ENCODE measurements at regions not wholly inside any gene's neighbourhood (a gene's known extent, or its start where the extent isn't known, plus 50 kb on each side); places are given as distances from the start of the nearest gene placed in this dataset.
A peak's percentile ranks its signal among the peaks of the same experiment; 100 is the strongest.

DNA sequence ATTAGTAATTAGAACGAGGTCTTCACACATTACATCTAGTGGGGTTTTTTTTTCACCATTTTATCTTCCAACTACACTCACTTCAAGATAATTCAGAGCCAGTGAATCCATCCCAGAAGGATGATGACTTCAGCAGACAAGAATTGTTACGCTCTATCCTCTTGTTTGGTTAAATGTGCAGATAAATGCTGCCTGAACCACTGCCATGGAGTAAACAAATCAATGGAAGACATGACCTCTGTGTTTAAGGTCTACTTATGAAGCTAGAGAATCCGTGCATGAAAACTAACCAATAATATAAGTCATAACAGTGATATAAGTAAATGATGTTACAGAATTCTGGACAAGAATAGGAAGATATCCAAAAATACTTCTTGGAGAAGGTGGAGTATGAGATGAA, 602.6 kb downstream of the TLR4 start:
- no peak for TF ChIP-seq SPI1 (IDR thresholded peaks at IDR 0.05; ENCODE audit: low read depth, low read length)
- no peak for TF ChIP-seq POLR2A (IDR thresholded peaks at IDR 0.05; ENCODE audit: low read depth, low read length)
- TF ChIP-seq TAF1 (IDR thresholded peaks at IDR 0.05; ENCODE audit: low read depth, low read length), result no peak
- no peak for TF ChIP-seq PAX5 (IDR thresholded peaks at IDR 0.05; ENCODE audit: insufficient read depth, low read length, severe bottlenecking)
- TF ChIP-seq POU2F2 (IDR thresholded peaks at IDR 0.05; ENCODE audit: low read depth, low read length), result no peak
- no peak for TF ChIP-seq POLR2AphosphoS5 (IDR thresholded peaks at IDR 0.05; ENCODE audit: low read depth, low read length)
- no peak for DNase-seq (ENCODE audit: insufficient read length, low spot score)
- no peak for FAIRE-seq

DNA sequence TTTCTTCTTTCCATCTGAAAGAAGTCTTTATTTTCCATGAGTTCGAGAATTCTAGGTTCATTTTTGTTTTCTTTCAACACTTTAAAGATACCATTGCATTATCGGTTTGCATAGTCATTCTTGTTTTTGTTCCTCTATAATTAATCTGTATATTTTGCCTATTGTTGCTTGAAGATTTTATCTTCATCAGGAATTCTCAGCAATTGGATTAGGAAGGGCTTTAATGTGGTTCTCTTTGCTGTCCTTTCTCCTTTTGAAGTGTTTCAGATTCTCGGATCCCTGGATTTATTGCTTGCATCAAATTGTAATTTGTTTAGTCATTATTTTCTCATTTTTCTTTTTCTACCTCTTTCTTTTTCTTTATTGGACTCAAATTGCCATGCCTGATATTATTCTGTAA, 609.8 kb downstream of the TLR4 start:
- no peak for TF ChIP-seq POLR2A (IDR thresholded peaks at IDR 0.05; ENCODE audit: low read depth, low read length)
- TF ChIP-seq POLR2AphosphoS5 (IDR thresholded peaks at IDR 0.05; ENCODE audit: low read depth, low read length), result no peak
- TF ChIP-seq SPI1 (IDR thresholded peaks at IDR 0.05; ENCODE audit: low read depth, low read length), result no peak
- no peak for TF ChIP-seq PAX5 (IDR thresholded peaks at IDR 0.05; ENCODE audit: insufficient read depth, low read length, severe bottlenecking)
- TF ChIP-seq TAF1 (IDR thresholded peaks at IDR 0.05; ENCODE audit: low read depth, low read length), result no peak
- TF ChIP-seq POU2F2 (IDR thresholded peaks at IDR 0.05; ENCODE audit: low read depth, low read length), result no peak
- no peak for FAIRE-seq
- DNase-seq (ENCODE audit: insufficient read length, low spot score), result no peak

DNA sequence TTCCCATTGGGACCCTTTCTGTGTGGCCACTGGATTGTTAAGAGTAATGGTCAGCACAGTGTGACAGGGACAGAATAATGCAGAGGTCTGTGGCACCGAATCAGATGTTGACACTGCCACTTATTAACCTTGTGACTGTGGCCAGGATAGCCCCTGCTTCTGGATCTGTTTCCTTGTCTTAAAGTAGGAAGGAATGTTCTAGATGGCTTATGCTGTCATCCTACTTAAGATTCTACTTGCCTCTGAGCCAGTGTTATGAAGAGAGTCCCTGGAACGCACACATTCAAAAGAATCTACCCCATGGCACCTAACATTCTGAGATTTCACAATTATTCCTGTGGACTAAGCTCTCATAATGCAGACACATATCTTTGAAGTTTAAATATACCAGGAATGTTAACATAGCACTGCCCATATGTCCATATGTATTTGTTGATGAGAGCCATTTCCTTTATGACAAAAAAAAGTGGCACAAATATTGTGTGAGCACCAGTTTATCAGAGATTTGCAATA, 612.7 kb downstream of the TLR4 start:
- FAIRE-seq, result no peak
- DNase-seq (ENCODE audit: insufficient read length, low spot score), result no peak
- no peak for TF ChIP-seq POU2F2 (IDR thresholded peaks at IDR 0.05; ENCODE audit: low read depth, low read length)
- TF ChIP-seq POLR2A (IDR thresholded peaks at IDR 0.05; ENCODE audit: low read depth, low read length), result no peak
- no peak for TF ChIP-seq PAX5 (IDR thresholded peaks at IDR 0.05; ENCODE audit: insufficient read depth, low read length, severe bottlenecking)
- no peak for TF ChIP-seq SPI1 (IDR thresholded peaks at IDR 0.05; ENCODE audit: low read depth, low read length)
- no peak for TF ChIP-seq POLR2AphosphoS5 (IDR thresholded peaks at IDR 0.05; ENCODE audit: low read depth, low read length)

DNA sequence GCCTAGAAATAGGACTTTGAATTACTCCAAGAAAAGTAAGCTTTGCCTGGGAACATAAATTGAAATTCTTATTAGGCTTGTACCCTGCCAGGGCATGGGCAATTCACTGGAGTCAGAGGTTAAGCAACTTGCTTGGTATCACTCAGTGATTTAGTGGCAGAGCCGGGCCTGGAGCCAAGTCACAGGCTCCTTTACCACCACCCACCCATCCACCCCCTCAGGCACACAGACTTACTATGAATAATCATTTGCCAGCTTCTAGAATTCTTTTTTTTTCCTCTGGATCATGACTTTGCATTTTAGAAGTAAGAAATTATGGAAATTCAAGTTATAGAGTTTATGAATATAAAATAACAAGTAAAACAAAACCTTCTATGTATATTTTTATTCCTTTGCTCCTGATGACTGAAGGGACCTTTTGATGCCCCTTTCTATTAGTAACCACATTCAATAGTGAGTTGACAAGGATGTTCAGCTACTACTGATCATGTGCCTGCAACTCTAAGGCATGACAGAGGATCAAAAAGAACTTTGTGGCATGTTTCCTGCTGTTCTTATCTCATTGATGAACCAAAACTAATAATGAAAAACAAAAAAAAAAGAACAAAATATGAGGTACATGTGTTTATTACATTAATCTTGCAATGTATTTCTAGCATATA, 614.7 kb downstream of the TLR4 start:
- TF ChIP-seq POLR2AphosphoS5 (IDR thresholded peaks at IDR 0.05; ENCODE audit: low read depth, low read length) (no peak), SPI1 (IDR thresholded peaks at IDR 0.05; ENCODE audit: low read depth, low read length) (no peak), TAF1 (IDR thresholded peaks at IDR 0.05; ENCODE audit: low read depth, low read length) (no peak), PAX5 (IDR thresholded peaks at IDR 0.05; ENCODE audit: insufficient read depth, low read length, severe bottlenecking) (no peak), POU2F2 (IDR thresholded peaks at IDR 0.05; ENCODE audit: low read depth, low read length) (no peak), POLR2A (IDR thresholded peaks at IDR 0.05; ENCODE audit: low read depth, low read length) (no peak)
- DNase-seq (ENCODE audit: insufficient read length, low spot score) (no peak), FAIRE-seq (no peak)

DNA sequence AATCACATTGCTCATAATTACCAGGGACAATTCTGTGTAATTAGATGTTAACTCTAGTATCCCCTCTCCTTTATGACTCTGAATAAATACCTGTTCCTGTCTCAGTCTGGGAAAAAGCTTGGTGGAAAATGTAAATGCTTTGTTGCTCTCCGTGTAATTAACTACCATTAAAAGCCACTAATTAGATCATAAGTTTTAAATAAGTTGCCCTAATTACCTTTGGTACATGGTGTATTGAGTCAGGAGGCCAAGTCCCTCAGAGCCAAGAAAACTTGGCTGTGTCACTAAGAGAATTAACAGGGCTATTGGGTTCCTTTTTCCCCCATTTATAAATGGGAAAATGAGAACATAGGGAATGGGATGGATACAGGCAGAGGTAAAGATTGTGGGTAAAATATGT, 617.6 kb downstream of the TLR4 start:
- no peak for FAIRE-seq
- no peak for DNase-seq (ENCODE audit: insufficient read length, low spot score)
- TF ChIP-seq POLR2A (IDR thresholded peaks at IDR 0.05; ENCODE audit: low read depth, low read length), result no peak
- TF ChIP-seq TAF1 (IDR thresholded peaks at IDR 0.05; ENCODE audit: low read depth, low read length), result no peak

DNA sequence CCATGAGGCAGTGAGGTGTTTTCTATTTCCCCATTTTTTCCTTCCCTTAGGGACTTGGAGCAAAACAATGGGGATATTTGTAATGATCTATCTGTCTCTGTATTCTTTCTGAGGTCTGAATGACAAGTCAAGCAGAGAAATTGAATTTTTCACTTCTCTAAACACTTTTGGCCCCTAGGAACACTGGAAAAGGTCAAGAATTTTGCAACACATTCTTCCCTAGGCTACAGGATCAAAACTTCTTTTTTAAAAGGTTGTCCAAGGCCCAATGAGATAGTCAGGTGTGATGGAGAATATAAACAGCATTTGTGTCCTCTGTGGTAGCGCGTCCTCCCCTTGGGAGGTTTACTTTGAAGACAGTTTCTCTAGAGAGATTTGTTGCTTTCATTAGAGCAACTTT, 620.5 kb downstream of the TLR4 start:
- FAIRE-seq, result no peak
- TF ChIP-seq POLR2AphosphoS5 (IDR thresholded peaks at IDR 0.05; ENCODE audit: low read depth, low read length) (no peak), TAF1 (IDR thresholded peaks at IDR 0.05; ENCODE audit: low read depth, low read length) (no peak), SPI1 (IDR thresholded peaks at IDR 0.05; ENCODE audit: low read depth, low read length) (no peak), POLR2A (IDR thresholded peaks at IDR 0.05; ENCODE audit: low read depth, low read length) (no peak), POU2F2 (IDR thresholded peaks at IDR 0.05; ENCODE audit: low read depth, low read length) (no peak), PAX5 (IDR thresholded peaks at IDR 0.05; ENCODE audit: insufficient read depth, low read length, severe bottlenecking) (no peak)
- no peak for DNase-seq (ENCODE audit: insufficient read length, low spot score)

DNA sequence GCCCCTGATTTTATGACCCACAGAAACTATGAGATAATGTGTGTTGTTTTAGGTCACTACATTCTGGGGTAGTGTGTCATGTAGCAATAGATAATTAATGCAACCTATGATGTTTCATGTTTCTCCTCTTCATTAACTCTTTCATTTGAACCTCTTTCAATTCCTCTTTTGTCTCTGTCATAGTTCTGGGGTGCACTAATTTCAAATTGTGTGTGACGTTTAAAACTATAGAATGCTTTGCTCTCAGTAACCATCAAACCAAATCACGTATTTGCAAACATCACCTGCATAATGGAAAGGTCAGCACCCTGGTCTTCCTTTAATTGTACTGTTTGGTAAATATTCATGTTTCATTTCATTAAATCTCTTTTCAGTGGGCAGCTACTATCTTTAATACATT, 621.6 kb downstream of the TLR4 start:
- DNase-seq (ENCODE audit: insufficient read length, low spot score) (no peak), FAIRE-seq (no peak)
- TF ChIP-seq POLR2AphosphoS5 (IDR thresholded peaks at IDR 0.05; ENCODE audit: low read depth, low read length), result no peak
- TF ChIP-seq SPI1 (IDR thresholded peaks at IDR 0.05; ENCODE audit: low read depth, low read length), result 0 out of 2 replicates have a peak, but pooled peaks have one; percentile 14
- TF ChIP-seq PAX5 (IDR thresholded peaks at IDR 0.05; ENCODE audit: insufficient read depth, low read length, severe bottlenecking), result no peak

DNA sequence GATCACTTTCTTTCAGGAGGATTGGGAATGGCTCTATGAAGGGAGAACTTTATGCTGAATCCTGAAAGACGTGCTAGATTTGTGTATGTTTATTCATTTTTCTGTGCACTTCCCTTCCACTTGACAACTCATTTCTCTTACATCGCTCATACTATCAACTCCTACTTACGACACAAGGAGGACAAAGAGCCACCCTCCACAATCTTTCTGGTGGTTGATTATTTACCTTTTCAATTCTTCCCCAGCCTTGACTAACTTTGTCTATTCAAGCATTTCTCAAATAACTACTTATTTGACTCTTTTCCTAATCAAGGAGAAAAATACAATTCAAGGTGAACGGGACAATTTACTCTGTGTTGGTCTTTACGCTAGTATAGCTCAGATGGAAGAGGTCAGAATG, 622.1 kb downstream of the TLR4 start:
- no peak for DNase-seq (ENCODE audit: insufficient read length, low spot score)
- no peak for FAIRE-seq
- TF ChIP-seq POU2F2 (IDR thresholded peaks at IDR 0.05; ENCODE audit: low read depth, low read length), result no peak
- TF ChIP-seq POLR2A (IDR thresholded peaks at IDR 0.05; ENCODE audit: low read depth, low read length), result no peak
- no peak for TF ChIP-seq PAX5 (IDR thresholded peaks at IDR 0.05; ENCODE audit: insufficient read depth, low read length, severe bottlenecking)
- no peak for TF ChIP-seq POLR2AphosphoS5 (IDR thresholded peaks at IDR 0.05; ENCODE audit: low read depth, low read length)
- no peak for TF ChIP-seq TAF1 (IDR thresholded peaks at IDR 0.05; ENCODE audit: low read depth, low read length)
- no peak for TF ChIP-seq SPI1 (IDR thresholded peaks at IDR 0.05; ENCODE audit: low read depth, low read length)

DNA sequence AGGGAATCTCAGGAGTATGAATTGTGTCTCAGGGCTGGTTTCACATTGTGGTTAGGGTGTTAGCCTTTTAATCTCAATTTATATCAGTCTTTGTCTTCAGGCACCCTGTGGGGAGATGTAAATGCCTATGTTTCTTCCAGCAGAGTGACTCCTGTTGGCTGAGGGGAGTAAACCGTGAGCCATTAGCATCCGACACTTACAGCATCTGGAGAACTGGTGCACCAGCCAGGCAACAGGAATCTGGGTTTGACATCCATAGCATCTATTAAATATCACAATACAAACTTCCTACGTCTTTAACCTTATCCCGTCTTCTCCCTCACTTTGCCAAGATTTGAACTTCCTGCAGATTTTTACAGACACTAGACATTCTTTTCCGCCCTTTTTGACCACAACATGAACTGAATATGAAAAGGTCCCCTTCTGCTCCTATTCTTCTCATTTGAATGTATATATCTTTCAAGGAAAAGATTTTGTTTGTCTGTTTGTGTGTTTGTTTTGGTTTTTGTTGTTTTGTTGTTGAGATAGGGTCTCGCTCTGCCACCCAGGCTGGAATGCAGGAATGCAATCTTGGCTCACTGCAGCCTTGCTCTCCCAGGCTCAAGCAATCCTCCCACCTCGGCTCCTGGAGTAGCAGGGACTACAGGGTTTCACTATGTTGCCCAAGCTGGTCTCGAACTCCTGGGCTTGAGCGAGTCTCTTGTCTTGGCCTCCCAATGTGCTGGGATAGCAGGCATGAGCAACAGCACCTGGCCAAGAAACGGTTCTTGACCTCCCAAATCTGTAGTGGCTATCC, 626.2 kb downstream of the TLR4 start:
- DNase-seq (ENCODE audit: insufficient read length, low spot score), result no peak
- TF ChIP-seq POLR2AphosphoS5 (IDR thresholded peaks at IDR 0.05; ENCODE audit: low read depth, low read length) (no peak), POU2F2 (IDR thresholded peaks at IDR 0.05; ENCODE audit: low read depth, low read length) (no peak), PAX5 (IDR thresholded peaks at IDR 0.05; ENCODE audit: insufficient read depth, low read length, severe bottlenecking) (no peak), POLR2A (IDR thresholded peaks at IDR 0.05; ENCODE audit: low read depth, low read length) (no peak), SPI1 (IDR thresholded peaks at IDR 0.05; ENCODE audit: low read depth, low read length) (no peak), TAF1 (IDR thresholded peaks at IDR 0.05; ENCODE audit: low read depth, low read length) (no peak)
- FAIRE-seq, result no peak

Measured in GM12891 (cell line).